Central memory CD8-positive, alpha-beta T cell (primary cell): ENCODE measurements at regions not wholly inside any gene's neighbourhood (a gene's known extent, or its start where the extent isn't known, plus 50 kb on each side); places are given as distances from the start of the nearest gene placed in this dataset.
"Not testable (repeated sequence)": the region's sequence is repeated elsewhere in the genome, so short reads cannot be mapped to it uniquely, and the experiment has no call there.

Experiments used
- ATAC-seq: fragments of 150-1000 bp; cut with Tn5 transposase; replicated peaks from 2 replicates; pipeline ENCODE4 v1.10.0; 2022; ENCODE audit warnings: mild to moderate bottlenecking, moderate FRiP score, moderate number of reproducible peaks; ENCODE audit not compliant: poor library complexity, severe bottlenecking; ENCODE audit errors: extremely low read depth
- DNase-seq, 2 donors: peaks; one replicate each; pipeline ENCODE4 v3.0.0; 2021; ENCODE audit warnings: low spot score in 2 of 2
- H3K27ac Mint-ChIP-seq: one replicate; pipeline ENCODE4 v1.8.0; 2022; ENCODE audit warnings: low read depth, mild to moderate bottlenecking, moderate library complexity, mixed read lengths
- H3K27me3 Mint-ChIP-seq: one replicate; pipeline ENCODE4 v1.8.0; 2022; ENCODE audit warnings: mixed read lengths
- H3K36me3 Mint-ChIP-seq: one replicate; pipeline ENCODE4 v1.8.0; 2022; ENCODE audit warnings: mild to moderate bottlenecking, moderate library complexity, mixed read lengths; ENCODE audit not compliant: insufficient read depth
- H3K4me1 Mint-ChIP-seq: one replicate; pipeline ENCODE4 v1.8.0; 2022; ENCODE audit warnings: mixed read lengths
- H3K4me3 Mint-ChIP-seq: one replicate; pipeline ENCODE4 v1.8.0; 2022; ENCODE audit warnings: mild to moderate bottlenecking, moderate library complexity, mixed read lengths
- H3K9me3 Mint-ChIP-seq: one replicate; pipeline ENCODE4 v1.8.0; 2022; ENCODE audit warnings: mixed read lengths

DNA sequence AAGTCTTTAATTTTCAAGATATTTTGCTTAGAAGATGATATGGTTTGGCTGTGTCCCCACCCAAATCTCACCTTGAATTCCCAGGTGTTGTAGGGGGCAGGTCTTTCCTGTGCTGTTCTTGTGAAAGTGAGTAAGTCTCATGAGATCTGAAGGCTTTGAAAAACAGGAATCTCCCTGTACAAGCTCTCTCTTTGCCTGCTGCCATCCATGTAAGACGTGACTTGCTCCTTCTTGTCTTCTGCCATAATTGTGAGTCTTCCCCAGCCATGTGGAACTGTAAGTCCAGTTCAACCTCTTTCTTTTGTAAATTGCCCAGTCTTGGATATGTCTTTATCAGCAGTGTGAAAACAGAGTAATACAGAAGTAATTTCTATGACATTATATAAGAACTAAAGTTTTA is 1255.2 kb upstream of the LRRTM3 start:
- H3K9me3 Mint-ChIP-seq, H3K27ac Mint-ChIP-seq, ATAC-seq: not testable (repeated sequence)

GRCh38 chr10:65675236-65675635 is 1250.6 kb upstream of the LRRTM3 start:
- DNase-seq = no peak
- no peaks in the 10 kb centered on the region for H3K36me3 Mint-ChIP-seq
- H3K4me1 Mint-ChIP-seq = no peaks in the 10 kb centered on the region
- no peak for ATAC-seq
- no peak overlapping the region for H3K27ac Mint-ChIP-seq
- H3K4me3 Mint-ChIP-seq = no peak overlapping the region
- no peaks in the 10 kb centered on the region for H3K27me3 Mint-ChIP-seq
- H3K9me3 Mint-ChIP-seq = peaks cover 4% of the 10 kb centered on the region

More for the DNA sequence above, 1255.2 kb upstream of the LRRTM3 start:
- not testable (repeated sequence) for H3K36me3 Mint-ChIP-seq, H3K4me3 Mint-ChIP-seq, H3K27me3 Mint-ChIP-seq, DNase-seq, H3K4me1 Mint-ChIP-seq

- H3K27ac Mint-ChIP-seq = no peak overlapping the region
- DNase-seq (no peak), ATAC-seq (no peak)
- H3K36me3 Mint-ChIP-seq = no peaks in the 10 kb centered on the region
- no peaks in the 10 kb centered on the region for H3K27me3 Mint-ChIP-seq
- H3K4me3 Mint-ChIP-seq = no peak overlapping the region
- H3K9me3 Mint-ChIP-seq = peaks cover 8% of the 10 kb centered on the region
- no peaks in the 10 kb centered on the region for H3K4me1 Mint-ChIP-seq
Observed at GRCh38 chr10:65684896-65685295, 1240.9 kb upstream of the LRRTM3 start.

- Mint-ChIP-seq H3K27me3 (no peaks in the 10 kb centered on the region), H3K27ac (no peak overlapping the region), H3K36me3 (no peaks in the 10 kb centered on the region), H3K4me3 (no peak overlapping the region), H3K9me3 (peaks cover 16% of the 10 kb centered on the region), H3K4me1 (no peaks in the 10 kb centered on the region)
- ATAC-seq = no peak
- no peak for DNase-seq
Observed at GRCh38 chr10:65701168-65701776, 1224.6 kb upstream of the LRRTM3 start.

DNA sequence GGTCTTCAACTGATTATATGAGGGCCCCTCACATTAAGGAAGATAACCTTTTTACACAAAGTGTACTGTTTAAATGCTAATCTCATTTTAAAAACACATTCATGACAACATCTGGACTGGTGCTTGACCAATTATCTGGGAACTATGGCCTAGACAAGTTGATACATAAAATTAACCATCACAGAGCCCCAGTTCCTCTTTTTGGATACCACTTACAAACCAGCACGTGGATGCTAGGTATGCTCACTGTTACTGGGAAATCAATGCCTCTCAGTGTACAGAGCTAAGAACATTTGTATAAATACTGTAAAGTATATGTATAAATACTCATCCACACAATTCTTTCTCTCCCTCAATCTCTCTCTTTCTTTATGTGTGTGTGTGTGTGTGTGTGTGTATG is 1217.8 kb upstream of the LRRTM3 start:
- Mint-ChIP-seq H3K27ac (no peak overlapping the region), H3K4me1 (no peaks in the 10 kb centered on the region), H3K9me3 (peaks cover 19% of the 10 kb centered on the region), H3K27me3 (no peaks in the 10 kb centered on the region), H3K4me3 (no peak overlapping the region), H3K36me3 (no peaks in the 10 kb centered on the region)
- DNase-seq (no peak), ATAC-seq (no peak)

- DNase-seq (no peak), ATAC-seq (no peak)
- no peak overlapping the region for H3K4me3 Mint-ChIP-seq
- H3K9me3 Mint-ChIP-seq = peaks cover 23% of the 10 kb centered on the region
- H3K36me3 Mint-ChIP-seq = no peaks in the 10 kb centered on the region
- H3K27me3 Mint-ChIP-seq = no peaks in the 10 kb centered on the region
- H3K4me1 Mint-ChIP-seq = no peaks in the 10 kb centered on the region
- no peak overlapping the region for H3K27ac Mint-ChIP-seq
Observed at GRCh38 chr10:65710306-65710705, 1215.5 kb upstream of the LRRTM3 start.

DNA sequence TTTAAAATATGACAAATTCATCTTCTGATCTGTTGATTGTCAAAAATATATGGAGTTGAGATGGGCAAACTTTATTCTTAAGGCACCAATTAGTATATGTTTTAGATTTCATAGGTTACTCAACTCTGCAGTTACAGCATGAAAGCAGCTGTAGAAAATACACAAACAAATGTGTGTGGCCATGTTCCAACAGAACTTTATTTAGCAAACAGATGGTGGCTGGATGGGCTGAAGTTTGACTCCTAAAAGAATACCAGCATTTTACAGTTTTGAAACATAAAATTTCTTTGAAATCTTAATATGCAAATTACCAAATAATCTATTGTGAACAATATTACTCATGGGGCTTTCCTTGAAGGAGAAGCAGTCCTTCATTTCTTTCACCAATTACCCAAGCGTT is 1206.0 kb upstream of the LRRTM3 start:
- no peak overlapping the region for H3K27ac Mint-ChIP-seq
- ATAC-seq (no peak), DNase-seq (no peak)
- peaks cover 28% of the 10 kb centered on the region for H3K9me3 Mint-ChIP-seq
- no peaks in the 10 kb centered on the region for H3K27me3 Mint-ChIP-seq
- H3K4me3 Mint-ChIP-seq = no peak overlapping the region
- no peaks in the 10 kb centered on the region for H3K4me1 Mint-ChIP-seq
- H3K36me3 Mint-ChIP-seq = no peaks in the 10 kb centered on the region

- Mint-ChIP-seq H3K9me3 (peaks cover 18% of the 10 kb centered on the region), H3K4me3 (no peak overlapping the region), H3K27me3 (no peaks in the 10 kb centered on the region), H3K4me1 (no peaks in the 10 kb centered on the region), H3K27ac (no peak overlapping the region), H3K36me3 (no peaks in the 10 kb centered on the region)
- ATAC-seq (no peak), DNase-seq (no peak)
Observed at GRCh38 chr10:65720901-65721300, 1204.9 kb upstream of the LRRTM3 start.

DNA sequence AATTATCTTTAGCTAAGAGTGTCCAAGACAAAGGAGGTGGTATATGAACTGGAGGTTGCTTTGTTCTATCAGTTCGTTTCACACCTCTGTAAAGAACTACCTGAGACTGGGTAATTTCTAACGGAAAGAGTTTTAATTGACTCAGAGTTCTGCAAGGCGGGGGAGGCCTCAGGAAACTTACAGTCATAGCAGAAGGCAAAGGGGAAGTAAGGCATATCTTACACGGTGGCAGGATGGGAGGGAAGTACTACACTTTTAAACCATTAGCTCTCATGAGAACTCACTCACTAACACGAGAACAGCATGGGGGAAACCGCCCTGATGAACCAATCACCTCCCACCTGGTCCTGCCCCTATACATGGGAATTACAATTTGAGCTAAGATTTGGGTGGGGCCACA is 1202.3 kb upstream of the LRRTM3 start:
- Mint-ChIP-seq H3K27me3 (no peaks in the 10 kb centered on the region), H3K36me3 (no peaks in the 10 kb centered on the region), H3K4me3 (no peak overlapping the region), H3K9me3 (peaks cover 17% of the 10 kb centered on the region), H3K4me1 (no peaks in the 10 kb centered on the region), H3K27ac (no peak overlapping the region)
- DNase-seq (no peak), ATAC-seq (no peak)

DNA sequence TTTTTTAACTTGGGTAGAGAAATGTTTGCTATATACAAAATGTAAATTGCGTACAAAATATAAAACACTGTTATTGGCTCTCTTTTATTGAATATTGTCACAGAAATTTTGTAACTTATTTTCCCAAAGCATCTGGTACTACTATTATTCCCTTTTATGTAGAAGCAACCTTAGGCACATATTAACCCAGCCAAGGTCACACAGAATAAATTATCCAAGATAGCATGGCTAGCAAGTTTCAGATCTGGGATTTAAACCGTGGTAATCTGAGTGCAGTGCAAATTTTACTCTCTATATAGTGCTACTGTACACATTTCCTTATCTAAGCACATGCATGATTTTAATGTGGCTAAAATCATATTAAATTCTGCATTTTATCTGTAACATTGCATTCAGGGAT is 1190.5 kb upstream of the LRRTM3 start:
- no peak for ATAC-seq
- no peaks in the 10 kb centered on the region for H3K36me3 Mint-ChIP-seq
- no peak overlapping the region for H3K27ac Mint-ChIP-seq
- H3K4me1 Mint-ChIP-seq = no peaks in the 10 kb centered on the region
- no peak overlapping the region for H3K4me3 Mint-ChIP-seq
- no peak for DNase-seq
- H3K27me3 Mint-ChIP-seq = no peaks in the 10 kb centered on the region
- H3K9me3 Mint-ChIP-seq = peaks cover 6% of the 10 kb centered on the region

GRCh38 chr10:65742906-65743305 is 1182.9 kb upstream of the LRRTM3 start:
- Mint-ChIP-seq H3K27me3 (no peaks in the 10 kb centered on the region), H3K9me3 (no peaks in the 10 kb centered on the region), H3K27ac (no peak overlapping the region), H3K4me3 (no peak overlapping the region), H3K4me1 (no peaks in the 10 kb centered on the region), H3K36me3 (no peaks in the 10 kb centered on the region)
- DNase-seq = no peak
- no peak for ATAC-seq

DNA sequence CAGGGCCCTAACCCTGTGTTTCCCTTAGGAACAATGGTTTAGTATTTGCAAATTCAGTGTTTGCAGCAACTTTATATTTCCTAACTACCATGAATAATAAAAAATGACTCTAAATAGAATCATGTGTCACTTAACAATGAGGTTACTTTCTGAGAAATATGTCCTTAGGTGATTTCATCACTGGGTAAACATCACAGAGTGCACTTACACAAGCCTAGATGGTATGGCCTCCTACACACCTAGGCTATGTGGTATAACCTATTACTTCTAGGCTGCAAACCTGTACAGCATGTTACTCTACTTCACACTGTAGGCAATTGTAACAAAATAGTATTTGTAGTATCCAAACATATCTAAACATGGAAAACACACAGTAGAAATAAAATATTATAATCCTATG is 1174.6 kb upstream of the LRRTM3 start:
- no peaks in the 10 kb centered on the region for H3K4me1 Mint-ChIP-seq

GRCh38 chr10:65751896-65752295 is 1173.9 kb upstream of the LRRTM3 start:
- no peaks in the 10 kb centered on the region for H3K36me3 Mint-ChIP-seq
- H3K27ac Mint-ChIP-seq = no peak overlapping the region
- peaks cover 10% of the 10 kb centered on the region for H3K9me3 Mint-ChIP-seq
- H3K4me1 Mint-ChIP-seq = no peaks in the 10 kb centered on the region
- no peaks in the 10 kb centered on the region for H3K27me3 Mint-ChIP-seq
- H3K4me3 Mint-ChIP-seq = no peak overlapping the region
- DNase-seq = no peak
- ATAC-seq = no peak

More for the DNA sequence above, 1174.6 kb upstream of the LRRTM3 start:
- H3K27ac Mint-ChIP-seq = no peak overlapping the region
- peaks cover 10% of the 10 kb centered on the region for H3K9me3 Mint-ChIP-seq
- H3K27me3 Mint-ChIP-seq = no peaks in the 10 kb centered on the region
- no peaks in the 10 kb centered on the region for H3K36me3 Mint-ChIP-seq
- no peak overlapping the region for H3K4me3 Mint-ChIP-seq
- no peak for DNase-seq
- no peak for ATAC-seq

DNA sequence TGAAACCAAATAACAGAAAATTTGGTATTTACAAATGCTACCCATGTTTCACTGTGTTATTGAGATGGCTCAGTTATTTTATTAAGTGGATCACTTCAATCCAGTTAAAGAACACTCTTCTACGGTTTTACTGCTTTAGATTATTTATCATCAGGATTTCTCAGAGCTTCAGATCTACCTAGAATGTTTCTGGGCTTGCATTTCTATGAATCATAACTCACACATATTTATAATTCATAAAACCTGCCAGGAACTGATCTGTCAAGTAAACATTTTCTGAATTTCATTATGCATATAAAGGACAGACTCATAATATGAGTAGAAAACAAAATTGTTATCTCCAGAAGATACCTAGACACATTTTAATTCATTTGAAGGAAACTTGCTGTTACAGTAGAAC is 1172.3 kb upstream of the LRRTM3 start:
- Mint-ChIP-seq H3K4me1 (no peaks in the 10 kb centered on the region), H3K27me3 (no peaks in the 10 kb centered on the region), H3K9me3 (peaks cover 10% of the 10 kb centered on the region), H3K27ac (no peak overlapping the region), H3K4me3 (no peak overlapping the region), H3K36me3 (no peaks in the 10 kb centered on the region)
- no peak for DNase-seq
- ATAC-seq = no peak
